ENCODE measurements at regions not wholly inside any gene's neighbourhood (a gene's known extent, or its start where the extent isn't known, plus 50 kb on each side); places are given as distances from the start of the nearest gene placed in this dataset.

- Histone ChIP-seq H3K4me1 (ENCODE audit: insufficient read depth, low read length) (no peaks in the 10 kb centered on the region), H3K4me2 (ENCODE audit: insufficient read depth, low read length) (no peak overlapping the region), H3K4me3 (ENCODE audit: insufficient read depth, low read length) (no peak overlapping the region), H3K9me3 (ENCODE audit: low read depth, low read length) (no peaks in the 10 kb centered on the region), H3K27ac (ENCODE audit: low read depth, low read length) (no peak overlapping the region), H3K36me3 (ENCODE audit: insufficient read depth, low read length) (no peaks in the 10 kb centered on the region), H3K79me2 (ENCODE audit: insufficient read depth, low read length) (no peaks in the 10 kb centered on the region), H3K27me3 (ENCODE audit: insufficient read depth, low read length) (no peaks in the 10 kb centered on the region), H2AFZ (ENCODE audit: low read length) (no peak overlapping the region), H4K20me1 (ENCODE audit: insufficient read depth, low read length) (no peaks in the 10 kb centered on the region)
- TF ChIP-seq CTCF (IDR thresholded peaks at IDR 0.05; ENCODE audit: extremely low read depth, low read depth, low read length) = no peak
- DNase-seq (ENCODE audit: insufficient read length, low spot score, missing footprints) = no peak
These were observed 144.4 kb upstream of the SSTR4 start for GRCh38 chr20:22890594-22891300.

DNA sequence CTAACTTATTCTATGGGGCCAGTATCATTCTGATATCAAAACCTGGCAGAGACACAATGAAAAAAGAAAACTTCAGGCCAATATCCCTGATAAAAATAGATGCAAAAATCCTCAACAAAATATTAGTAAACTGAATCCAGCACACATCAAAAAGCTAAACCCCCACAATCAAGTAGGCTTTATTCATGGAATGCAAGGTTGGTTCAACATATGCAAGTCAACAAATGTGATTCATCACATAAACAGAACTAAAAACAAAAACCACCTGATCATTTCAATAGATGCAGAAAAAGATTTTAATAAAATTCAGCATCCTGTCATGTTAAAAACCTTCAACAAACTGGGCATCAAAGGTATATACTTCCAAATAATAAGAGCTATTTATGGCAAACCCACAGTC is 133.9 kb upstream of the SSTR4 start:
- no peaks in the 10 kb centered on the region for H3K9me3 ChIP-seq (ENCODE audit: low read depth, low read length)
- no peaks in the 10 kb centered on the region for H3K27me3 ChIP-seq (ENCODE audit: insufficient read depth, low read length)
- DNase-seq (ENCODE audit: insufficient read length, low spot score, missing footprints) = no peak
- TF ChIP-seq CTCF (IDR thresholded peaks at IDR 0.05; ENCODE audit: extremely low read depth, low read depth, low read length) = no peak
- H3K27ac ChIP-seq (ENCODE audit: low read depth, low read length) = no peak overlapping the region
- H3K36me3 ChIP-seq (ENCODE audit: insufficient read depth, low read length) = no peaks in the 10 kb centered on the region
- no peaks in the 10 kb centered on the region for H3K4me1 ChIP-seq (ENCODE audit: insufficient read depth, low read length)
- H3K4me2 ChIP-seq (ENCODE audit: insufficient read depth, low read length) = no peak overlapping the region
- H4K20me1 ChIP-seq (ENCODE audit: insufficient read depth, low read length) = no peaks in the 10 kb centered on the region
- no peak overlapping the region for H2AFZ ChIP-seq (ENCODE audit: low read length)
- H3K4me3 ChIP-seq (ENCODE audit: insufficient read depth, low read length) = no peak overlapping the region
- no peaks in the 10 kb centered on the region for H3K79me2 ChIP-seq (ENCODE audit: insufficient read depth, low read length)

DNA sequence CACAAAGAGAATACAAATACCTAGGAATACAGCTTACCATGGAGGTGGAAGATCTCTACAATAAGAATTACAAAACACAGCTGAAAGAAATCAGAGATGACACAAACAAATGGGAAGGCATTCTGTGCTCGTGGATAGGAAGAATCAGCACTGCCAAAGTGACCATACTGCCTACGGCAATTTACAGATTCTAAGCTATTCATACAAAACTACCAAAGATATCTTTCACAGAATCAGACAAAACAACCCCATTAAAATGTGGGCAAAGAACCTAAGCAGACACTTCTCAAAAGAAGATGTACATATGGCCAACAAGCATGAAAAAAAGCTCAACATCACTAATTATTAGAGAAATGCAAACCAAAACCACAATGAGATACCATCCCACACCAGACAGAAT is 133.2 kb upstream of the SSTR4 start:
- no peak for TF ChIP-seq CTCF (IDR thresholded peaks at IDR 0.05; ENCODE audit: extremely low read depth, low read depth, low read length)
- Histone ChIP-seq H3K9me3 (ENCODE audit: low read depth, low read length) (no peaks in the 10 kb centered on the region), H3K4me2 (ENCODE audit: insufficient read depth, low read length) (no peak overlapping the region), H2AFZ (ENCODE audit: low read length) (no peak overlapping the region), H3K27me3 (ENCODE audit: insufficient read depth, low read length) (no peaks in the 10 kb centered on the region), H3K79me2 (ENCODE audit: insufficient read depth, low read length) (no peaks in the 10 kb centered on the region), H4K20me1 (ENCODE audit: insufficient read depth, low read length) (no peaks in the 10 kb centered on the region), H3K4me3 (ENCODE audit: insufficient read depth, low read length) (no peak overlapping the region), H3K4me1 (ENCODE audit: insufficient read depth, low read length) (no peaks in the 10 kb centered on the region), H3K27ac (ENCODE audit: low read depth, low read length) (no peak overlapping the region), H3K36me3 (ENCODE audit: insufficient read depth, low read length) (no peaks in the 10 kb centered on the region)
- DNase-seq (ENCODE audit: insufficient read length, low spot score, missing footprints) = no peak

DNA sequence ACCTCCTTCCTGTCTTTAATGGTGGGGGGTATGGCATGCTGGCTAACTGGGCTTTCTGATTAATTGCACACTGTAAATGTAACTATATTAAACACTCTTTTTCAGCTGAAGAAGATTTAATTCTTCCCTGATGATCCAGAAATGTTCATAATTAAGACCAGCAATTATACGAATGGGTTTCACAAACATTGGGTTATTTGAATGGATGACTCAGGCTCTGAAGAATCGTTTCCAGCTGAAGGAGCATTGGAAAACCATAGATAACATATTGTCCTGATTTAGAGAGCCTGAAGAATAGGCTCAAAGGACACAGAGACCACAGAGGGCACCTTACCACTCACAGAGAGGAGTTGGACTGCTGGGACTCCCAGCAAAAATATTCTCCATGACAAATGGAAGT is 130.7 kb upstream of the SSTR4 start:
- H3K4me1 ChIP-seq (ENCODE audit: insufficient read depth, low read length) = no peaks in the 10 kb centered on the region
- no peaks in the 10 kb centered on the region for H3K36me3 ChIP-seq (ENCODE audit: insufficient read depth, low read length)
- DNase-seq (ENCODE audit: insufficient read length, low spot score, missing footprints) = no peak
- H2AFZ ChIP-seq (ENCODE audit: low read length) = no peak overlapping the region
- no peaks in the 10 kb centered on the region for H4K20me1 ChIP-seq (ENCODE audit: insufficient read depth, low read length)
- TF ChIP-seq CTCF (IDR thresholded peaks at IDR 0.05; ENCODE audit: extremely low read depth, low read depth, low read length) = no peak
- H3K27ac ChIP-seq (ENCODE audit: low read depth, low read length) = no peak overlapping the region
- H3K4me3 ChIP-seq (ENCODE audit: insufficient read depth, low read length) = no peak overlapping the region
- no peaks in the 10 kb centered on the region for H3K9me3 ChIP-seq (ENCODE audit: low read depth, low read length)
- H3K79me2 ChIP-seq (ENCODE audit: insufficient read depth, low read length) = no peaks in the 10 kb centered on the region
- H3K27me3 ChIP-seq (ENCODE audit: insufficient read depth, low read length) = no peaks in the 10 kb centered on the region
- H3K4me2 ChIP-seq (ENCODE audit: insufficient read depth, low read length) = no peak overlapping the region

All from osteoblast (primary cell).